A673 (cell line): ENCODE measurements at regions not wholly inside any gene's neighbourhood (a gene's known extent, or its start where the extent isn't known, plus 50 kb on each side); places are given as distances from the start of the nearest gene placed in this dataset.

Experiments used
- BruUV-seq: library from RNA; stranded (reverse); fragments of 400-500 nt; replicated peaks from 2 replicates; lab custom pipeline; 2021; lab: Mats Ljungman, UMichigan
- CTCF ChIA-PET: fragments of 300-600 bp; sonication (Branson Sonifier 250); formaldehyde crosslinking; loops from one replicate; lab custom pipeline; 2022; ENCODE audit warnings: antibody characterized with exemption; lab: Charles Lee
- POLR2A ChIA-PET: fragments of 300-600 bp; sonication (Branson Sonifier 250); formaldehyde crosslinking; loops from one replicate; lab custom pipeline; 2022; ENCODE audit warnings: antibody characterized with exemption; ENCODE audit not compliant: low non-redundant PET; lab: Charles Lee
- DNase-seq: peaks from one replicate; pipeline ENCODE4 v3.0.0-alpha.2; 2015; ENCODE audit warnings: low spot score
- H3K27ac ChIP-seq: fragments of 200-600 bp; sonication (generic); 2 replicates; pipeline ENCODE4 v1.5.1; 2016; ENCODE audit warnings: mixed run types, low read depth, mild to moderate bottlenecking, mixed read lengths, antibody characterized with exemption, low read length; ENCODE audit not compliant: poor library complexity, severe bottlenecking
- H3K27me3 ChIP-seq: fragments of 200-600 bp; sonication (generic); replicated peaks from 2 replicates; pipeline ENCODE4 v1.6.1; 2017; ENCODE audit warnings: mixed run types, low read depth, mild to moderate bottlenecking, mixed read lengths, antibody characterized with exemption, low read length; ENCODE audit not compliant: insufficient read depth, poor library complexity
- H3K36me3 ChIP-seq: fragments of 200-600 bp; sonication (generic); 2 replicates; pipeline ENCODE4 v1.6.1; 2016; ENCODE audit warnings: mixed run types, mild to moderate bottlenecking, mixed read lengths, antibody characterized with exemption, low read length; ENCODE audit not compliant: insufficient read depth, poor library complexity, severe bottlenecking
- H3K4me1 ChIP-seq: fragments of 200-600 bp; sonication (generic); 2 replicates; pipeline ENCODE4 v1.6.1; 2017; ENCODE audit warnings: mixed run types, mild to moderate bottlenecking, mixed read lengths, antibody characterized with exemption, low read length; ENCODE audit not compliant: insufficient read depth, poor library complexity, severe bottlenecking
- H3K4me3 ChIP-seq: fragments of 200-600 bp; sonication (generic); 2 replicates; pipeline ENCODE4 v1.5.1; 2016; ENCODE audit warnings: low read depth, mixed run types, mild to moderate bottlenecking, mixed read lengths, low read length; ENCODE audit not compliant: poor library complexity, severe bottlenecking
- H3K9me3 ChIP-seq: fragments of 200-600 bp; sonication (generic); 2 replicates; pipeline ENCODE4 v1.6.1; 2016; ENCODE audit warnings: mixed run types, low read depth, mild to moderate bottlenecking, mixed read lengths, antibody characterized with exemption, low read length; ENCODE audit not compliant: poor library complexity, severe bottlenecking
- EZH2 ChIP-seq: fragments of 200-600 bp; sonication (generic); IDR thresholded peaks from 2 replicates; pipeline ENCODE4 v1.6.1; 2017; ENCODE audit warnings: borderline replicate concordance, low read depth, mild to moderate bottlenecking, mixed read lengths, antibody characterized with exemption, low read length; ENCODE audit not compliant: poor library complexity, severe bottlenecking
- intact Hi-C: fragments of 100-400 bp; cut with micrococcal nuclease; formaldehyde crosslinking; loops from one replicate; pipeline ENCODE4 v1.10.0; 2022; ENCODE audit not compliant: unreplicated experiment
- TF ChIP-seq, protein P1 (sequence below): fragments of 300-800, 200-600 bp; sonication (generic); conservative IDR thresholded peaks from 2 replicates; pipeline ENCODE4 v1.5.1; 2017; ENCODE audit warnings: low read depth, mild to moderate bottlenecking, antibody characterized with exemption, low read length, moderate library complexity, mixed read lengths

DNA sequence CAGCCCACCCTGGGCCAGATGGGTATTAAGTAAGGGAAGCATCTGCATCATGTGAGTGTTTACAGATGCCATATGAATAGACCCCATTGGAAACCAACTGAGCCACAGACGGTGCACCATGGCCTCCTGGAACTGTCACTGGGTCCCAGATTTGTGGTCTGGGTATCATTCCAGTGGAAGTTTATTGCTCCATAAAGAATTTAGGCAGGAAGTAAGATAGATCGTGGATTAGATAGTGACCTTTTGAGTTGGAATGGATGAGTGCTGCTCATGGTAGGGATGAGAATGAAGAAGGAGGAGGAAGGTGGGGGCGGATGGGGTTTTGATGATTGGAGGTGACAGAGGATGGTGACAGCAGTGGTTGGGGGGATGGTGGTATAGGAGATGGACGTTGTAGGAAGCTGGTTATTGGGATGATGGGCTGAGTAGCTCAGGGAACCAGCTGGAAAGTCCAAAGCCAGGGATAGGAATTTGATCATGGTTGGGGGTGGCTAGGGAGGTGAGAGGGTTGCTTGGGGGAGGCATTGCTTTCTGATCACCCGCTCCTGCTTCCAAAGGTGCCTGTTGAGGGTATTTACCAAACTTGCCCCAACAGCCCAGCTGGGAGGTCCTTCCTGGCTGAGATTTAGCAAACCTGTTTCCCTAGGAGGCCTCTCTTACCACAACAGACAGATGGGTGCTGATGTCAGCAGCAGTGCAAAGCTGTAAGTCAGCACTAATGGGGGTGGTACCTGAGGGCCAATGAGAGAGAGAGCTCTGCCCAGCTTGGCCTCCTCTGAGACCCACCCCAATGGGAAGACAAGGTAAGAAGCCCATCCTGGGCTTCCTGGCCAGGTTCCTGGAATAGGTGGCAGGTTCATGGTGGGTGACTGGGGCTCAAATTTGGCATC is 78.0 kb downstream of the VEGFA start:
- no peaks in the 10 kb centered on the region for H3K4me1 ChIP-seq
- TF ChIP-seq EZH2: no peak
- TF ChIP-seq, protein P1, sequence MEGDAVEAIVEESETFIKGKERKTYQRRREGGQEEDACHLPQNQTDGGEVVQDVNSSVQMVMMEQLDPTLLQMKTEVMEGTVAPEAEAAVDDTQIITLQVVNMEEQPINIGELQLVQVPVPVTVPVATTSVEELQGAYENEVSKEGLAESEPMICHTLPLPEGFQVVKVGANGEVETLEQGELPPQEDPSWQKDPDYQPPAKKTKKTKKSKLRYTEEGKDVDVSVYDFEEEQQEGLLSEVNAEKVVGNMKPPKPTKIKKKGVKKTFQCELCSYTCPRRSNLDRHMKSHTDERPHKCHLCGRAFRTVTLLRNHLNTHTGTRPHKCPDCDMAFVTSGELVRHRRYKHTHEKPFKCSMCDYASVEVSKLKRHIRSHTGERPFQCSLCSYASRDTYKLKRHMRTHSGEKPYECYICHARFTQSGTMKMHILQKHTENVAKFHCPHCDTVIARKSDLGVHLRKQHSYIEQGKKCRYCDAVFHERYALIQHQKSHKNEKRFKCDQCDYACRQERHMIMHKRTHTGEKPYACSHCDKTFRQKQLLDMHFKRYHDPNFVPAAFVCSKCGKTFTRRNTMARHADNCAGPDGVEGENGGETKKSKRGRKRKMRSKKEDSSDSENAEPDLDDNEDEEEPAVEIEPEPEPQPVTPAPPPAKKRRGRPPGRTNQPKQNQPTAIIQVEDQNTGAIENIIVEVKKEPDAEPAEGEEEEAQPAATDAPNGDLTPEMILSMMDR: no peak
- no peaks in the 10 kb centered on the region for H3K9me3 ChIP-seq
- no peak overlapping the region for H3K27ac ChIP-seq
- no TSS peak for BruUV-seq
- CTCF ChIA-PET: no interaction called here
- no peak for DNase-seq
- no peak overlapping the region for H3K4me3 ChIP-seq
- POLR2A ChIA-PET: no interaction called here
- intact Hi-C loops: no loop called here
- no peaks in the 10 kb centered on the region for H3K27me3 ChIP-seq
- H3K36me3 ChIP-seq: no peaks in the 10 kb centered on the region

DNA sequence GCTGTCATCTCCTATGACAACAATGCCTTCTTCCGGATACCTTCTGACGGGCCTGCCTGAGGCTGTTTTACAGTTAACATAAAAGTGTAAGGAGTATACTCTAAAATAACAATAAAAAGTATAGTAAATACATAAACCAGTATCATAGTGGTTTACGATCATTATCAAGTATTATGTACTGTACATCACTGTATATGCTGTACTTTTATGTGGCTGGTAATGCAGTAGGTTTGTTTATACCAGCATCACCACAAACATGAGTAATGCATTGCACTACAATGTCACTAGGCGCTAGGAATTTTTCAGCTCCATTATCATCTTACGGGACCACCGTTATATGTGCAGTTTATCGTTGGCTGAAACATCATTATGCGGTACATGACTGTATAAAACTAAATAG is 76.5 kb downstream of the VEGFA start:
- Histone ChIP-seq H3K27ac (no peak overlapping the region), H3K4me1 (no peaks in the 10 kb centered on the region), H3K36me3 (no peaks in the 10 kb centered on the region), H3K4me3 (no peak overlapping the region), H3K27me3 (no peaks in the 10 kb centered on the region), H3K9me3 (no peaks in the 10 kb centered on the region)
- ChIA-PET CTCF (no interaction called here), POLR2A (interaction anchor here (0.6 kb wide), 1 partner anchor 1720 kb away, joined by 10 read pairs; no protein-coding TSS in a partner anchor)
- TF ChIP-seq, protein P1: no peak
- no peak for TF ChIP-seq EZH2
- intact Hi-C loops: no loop called here
- DNase-seq: no peak
- no TSS peak for BruUV-seq

DNA sequence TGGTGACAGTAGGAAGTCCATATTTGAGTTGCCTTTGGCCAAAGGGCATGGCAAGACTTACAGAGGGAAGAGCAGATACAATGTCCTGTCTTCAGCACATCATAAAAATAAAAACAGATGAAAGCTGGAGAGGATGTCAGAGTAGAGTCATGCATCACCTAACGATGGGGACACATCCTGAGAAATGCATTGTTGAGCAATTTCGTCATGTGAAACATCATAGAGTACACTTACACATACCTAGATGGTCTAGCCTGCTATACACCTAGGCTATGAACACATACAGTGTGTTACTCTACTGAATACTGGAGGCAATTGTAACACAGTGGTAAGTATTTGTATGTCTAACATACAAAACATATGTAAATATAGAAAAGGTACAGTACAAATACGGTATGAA is 75.6 kb downstream of the VEGFA start:
- CTCF ChIA-PET: no interaction called here

More for the DNA sequence above, 75.6 kb downstream of the VEGFA start:
- no peak for DNase-seq
- Histone ChIP-seq H3K9me3 (no peaks in the 10 kb centered on the region), H3K4me1 (no peaks in the 10 kb centered on the region), H3K27ac (no peak overlapping the region), H3K27me3 (no peaks in the 10 kb centered on the region), H3K36me3 (no peaks in the 10 kb centered on the region), H3K4me3 (no peak overlapping the region)
- no peak for TF ChIP-seq EZH2
- TF ChIP-seq, protein P1: no peak
- BruUV-seq: no TSS peak
- POLR2A ChIA-PET: no interaction called here
- intact Hi-C loops: no loop called here
